ENCODE measurements at regions not wholly inside any gene's neighbourhood (a gene's known extent, or its start where the extent isn't known, plus 50 kb on each side); places are given as distances from the start of the nearest gene placed in this dataset.

DNA sequence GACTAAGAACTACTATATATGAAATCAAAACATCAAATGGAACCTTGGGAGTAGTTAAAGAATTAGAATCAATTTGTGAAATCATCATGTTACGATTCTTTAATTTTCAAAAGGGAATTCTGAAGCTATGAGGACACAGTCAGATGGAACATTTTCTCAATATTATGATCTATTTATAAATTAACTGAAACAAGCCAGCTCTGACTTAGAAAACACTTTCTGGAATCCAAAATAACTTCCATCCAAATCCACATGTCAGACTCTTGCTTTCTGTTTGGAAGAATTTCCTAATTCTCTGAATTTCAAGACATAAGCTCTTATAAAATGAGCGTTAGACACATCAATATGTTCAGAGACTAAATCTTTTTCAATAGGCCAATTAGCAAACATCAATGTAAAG, 737.7 kb upstream of the SOX9 start:
- TF ChIP-seq POLR2AphosphoS5 (IDR thresholded peaks at IDR 0.05) (no peak), EP300 (IDR thresholded peaks at IDR 0.05) (no peak), POLR2A (IDR thresholded peaks at IDR 0.05) (no peak)
- TF ChIP-seq, protein P1, sequence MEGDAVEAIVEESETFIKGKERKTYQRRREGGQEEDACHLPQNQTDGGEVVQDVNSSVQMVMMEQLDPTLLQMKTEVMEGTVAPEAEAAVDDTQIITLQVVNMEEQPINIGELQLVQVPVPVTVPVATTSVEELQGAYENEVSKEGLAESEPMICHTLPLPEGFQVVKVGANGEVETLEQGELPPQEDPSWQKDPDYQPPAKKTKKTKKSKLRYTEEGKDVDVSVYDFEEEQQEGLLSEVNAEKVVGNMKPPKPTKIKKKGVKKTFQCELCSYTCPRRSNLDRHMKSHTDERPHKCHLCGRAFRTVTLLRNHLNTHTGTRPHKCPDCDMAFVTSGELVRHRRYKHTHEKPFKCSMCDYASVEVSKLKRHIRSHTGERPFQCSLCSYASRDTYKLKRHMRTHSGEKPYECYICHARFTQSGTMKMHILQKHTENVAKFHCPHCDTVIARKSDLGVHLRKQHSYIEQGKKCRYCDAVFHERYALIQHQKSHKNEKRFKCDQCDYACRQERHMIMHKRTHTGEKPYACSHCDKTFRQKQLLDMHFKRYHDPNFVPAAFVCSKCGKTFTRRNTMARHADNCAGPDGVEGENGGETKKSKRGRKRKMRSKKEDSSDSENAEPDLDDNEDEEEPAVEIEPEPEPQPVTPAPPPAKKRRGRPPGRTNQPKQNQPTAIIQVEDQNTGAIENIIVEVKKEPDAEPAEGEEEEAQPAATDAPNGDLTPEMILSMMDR (IDR thresholded peaks at IDR 0.05): no peak

Measured in stomach (tissue), 4 donors.